ENCODE measurements at regions not wholly inside any gene's neighbourhood (a gene's known extent, or its start where the extent isn't known, plus 50 kb on each side); places are given as distances from the start of the nearest gene placed in this dataset.

DNA sequence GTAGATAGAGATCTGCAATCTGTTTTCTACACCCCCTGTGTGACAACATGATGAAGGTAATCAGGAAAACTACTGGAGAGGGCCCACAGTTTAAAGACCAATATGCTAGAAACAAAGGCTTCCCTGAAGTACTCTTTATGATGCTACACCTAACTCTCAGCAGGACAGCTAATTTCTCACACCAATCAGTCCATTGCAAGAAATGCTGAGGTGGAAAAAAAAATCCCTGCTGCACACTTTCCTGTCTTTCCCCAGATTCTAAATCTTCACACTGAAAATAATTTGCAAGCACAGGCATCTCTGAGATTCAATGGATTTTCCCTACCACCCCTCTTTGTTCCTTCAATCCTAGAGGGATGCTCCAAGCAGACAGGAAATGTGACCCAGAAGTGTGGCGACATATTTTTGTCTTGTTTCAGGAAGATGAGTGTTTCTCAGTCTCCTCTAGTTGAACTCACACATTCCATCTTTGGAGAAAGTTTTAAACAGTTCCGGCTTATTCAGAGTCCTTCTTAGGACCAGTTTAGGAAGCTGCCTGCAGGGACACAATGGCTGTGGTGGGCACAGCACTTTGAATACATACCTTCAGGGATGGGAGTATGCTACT, 671.6 kb downstream of the DIAPH3 start:
- H3K27ac ChIP-seq (ENCODE audit: low read length), result no peak overlapping the region
- WGBS (ENCODE audit: insufficient coverage), result 91% methylated on average over 1 of the region's 2 CpGs
- no peak for ATAC-seq

GRCh38 chr13:59493436-59493965, 670.2 kb downstream of the DIAPH3 start:
- DNase-seq (no peak), ATAC-seq (no peak)
- TF ChIP-seq, protein P1, sequence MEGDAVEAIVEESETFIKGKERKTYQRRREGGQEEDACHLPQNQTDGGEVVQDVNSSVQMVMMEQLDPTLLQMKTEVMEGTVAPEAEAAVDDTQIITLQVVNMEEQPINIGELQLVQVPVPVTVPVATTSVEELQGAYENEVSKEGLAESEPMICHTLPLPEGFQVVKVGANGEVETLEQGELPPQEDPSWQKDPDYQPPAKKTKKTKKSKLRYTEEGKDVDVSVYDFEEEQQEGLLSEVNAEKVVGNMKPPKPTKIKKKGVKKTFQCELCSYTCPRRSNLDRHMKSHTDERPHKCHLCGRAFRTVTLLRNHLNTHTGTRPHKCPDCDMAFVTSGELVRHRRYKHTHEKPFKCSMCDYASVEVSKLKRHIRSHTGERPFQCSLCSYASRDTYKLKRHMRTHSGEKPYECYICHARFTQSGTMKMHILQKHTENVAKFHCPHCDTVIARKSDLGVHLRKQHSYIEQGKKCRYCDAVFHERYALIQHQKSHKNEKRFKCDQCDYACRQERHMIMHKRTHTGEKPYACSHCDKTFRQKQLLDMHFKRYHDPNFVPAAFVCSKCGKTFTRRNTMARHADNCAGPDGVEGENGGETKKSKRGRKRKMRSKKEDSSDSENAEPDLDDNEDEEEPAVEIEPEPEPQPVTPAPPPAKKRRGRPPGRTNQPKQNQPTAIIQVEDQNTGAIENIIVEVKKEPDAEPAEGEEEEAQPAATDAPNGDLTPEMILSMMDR (IDR thresholded peaks at IDR 0.05), result no peak
- Mint-ChIP-seq H3K36me3 (no peaks in the 10 kb centered on the region), H3K9me3 (no peaks in the 10 kb centered on the region), H3K4me1 (no peaks in the 10 kb centered on the region), H3K27ac (no peak overlapping the region), H3K27me3 (ENCODE audit: low read depth in 2 of 2) (peaks cover 0 to 2% of the 10 kb centered on the region in 2 donors), H3K4me3 (no peak overlapping the region)
- Histone ChIP-seq H3K27me3 (ENCODE audit: control insufficient read depth, insufficient read depth, low read length) (no peaks in the 10 kb centered on the region), H3K4me1 (ENCODE audit: control insufficient read depth, insufficient read depth, low read length) (no peaks in the 10 kb centered on the region), H3K9me3 (ENCODE audit: control insufficient read depth, insufficient read depth, low read length) (no peaks in the 10 kb centered on the region), H3K36me3 (ENCODE audit: control insufficient read depth, insufficient read depth, low read length) (no peaks in the 10 kb centered on the region), H3K4me3 (ENCODE audit: low read length) (no peak overlapping the region), H3K27ac (ENCODE audit: low read length) (no peak overlapping the region)
- 91% methylated on average over 1 of the region's 1 CpG for WGBS (ENCODE audit: insufficient coverage)
- intact Hi-C loops (cut with micrococcal nuclease), result no loop called here

More for the DNA sequence above, 671.6 kb downstream of the DIAPH3 start:
- Mint-ChIP-seq H3K27me3 (ENCODE audit: low read depth in 2 of 2) (peaks cover 0 to 2% of the 10 kb centered on the region in 2 donors), H3K4me3 (no peak overlapping the region), H3K4me1 (no peaks in the 10 kb centered on the region), H3K27ac (no peak overlapping the region), H3K9me3 (peaks cover 0 to 2% of the 10 kb centered on the region in 2 donors), H3K36me3 (no peaks in the 10 kb centered on the region)
- Histone ChIP-seq H3K27me3 (ENCODE audit: control insufficient read depth, insufficient read depth, low read length) (no peaks in the 10 kb centered on the region), H3K4me1 (ENCODE audit: control insufficient read depth, insufficient read depth, low read length) (no peaks in the 10 kb centered on the region), H3K4me3 (ENCODE audit: low read length) (no peak overlapping the region), H3K36me3 (ENCODE audit: control insufficient read depth, insufficient read depth, low read length) (no peaks in the 10 kb centered on the region), H3K9me3 (ENCODE audit: control insufficient read depth, insufficient read depth, low read length) (no peaks in the 10 kb centered on the region)
- DNase-seq, result no peak
- intact Hi-C loops (cut with micrococcal nuclease), result no loop called here
- TF ChIP-seq, protein P1 (IDR thresholded peaks at IDR 0.05), result no peak

- DNase-seq (no peak), ATAC-seq (no peak)
- Mint-ChIP-seq H3K36me3 (no peaks in the 10 kb centered on the region), H3K9me3 (no peaks in the 10 kb centered on the region), H3K27me3 (ENCODE audit: low read depth in 2 of 2) (peaks cover 0 to 2% of the 10 kb centered on the region in 2 donors), H3K4me3 (no peak overlapping the region), H3K4me1 (no peaks in the 10 kb centered on the region), H3K27ac (no peak overlapping the region)
- Histone ChIP-seq H3K27ac (ENCODE audit: low read length) (no peak overlapping the region), H3K27me3 (ENCODE audit: control insufficient read depth, insufficient read depth, low read length) (no peaks in the 10 kb centered on the region), H3K36me3 (ENCODE audit: control insufficient read depth, insufficient read depth, low read length) (no peaks in the 10 kb centered on the region), H3K4me3 (ENCODE audit: low read length) (no peak overlapping the region), H3K4me1 (ENCODE audit: control insufficient read depth, insufficient read depth, low read length) (no peaks in the 10 kb centered on the region), H3K9me3 (ENCODE audit: control insufficient read depth, insufficient read depth, low read length) (no peaks in the 10 kb centered on the region)
- TF ChIP-seq, protein P1 (IDR thresholded peaks at IDR 0.05), result no peak
- intact Hi-C loops (cut with micrococcal nuclease), result no loop called here
Observed at GRCh38 chr13:59494151-59494550, 669.6 kb downstream of the DIAPH3 start.

GRCh38 chr13:59494560-59494970, 669.2 kb downstream of the DIAPH3 start:
- Histone ChIP-seq H3K4me1 (ENCODE audit: control insufficient read depth, insufficient read depth, low read length) (no peaks in the 10 kb centered on the region), H3K9me3 (ENCODE audit: control insufficient read depth, insufficient read depth, low read length) (no peaks in the 10 kb centered on the region), H3K27me3 (ENCODE audit: control insufficient read depth, insufficient read depth, low read length) (no peaks in the 10 kb centered on the region), H3K4me3 (ENCODE audit: low read length) (no peak overlapping the region), H3K36me3 (ENCODE audit: control insufficient read depth, insufficient read depth, low read length) (no peaks in the 10 kb centered on the region), H3K27ac (ENCODE audit: low read length) (no peak overlapping the region)
- Mint-ChIP-seq H3K36me3 (no peaks in the 10 kb centered on the region), H3K27me3 (ENCODE audit: low read depth in 2 of 2) (peaks cover 0 to 2% of the 10 kb centered on the region in 2 donors), H3K9me3 (no peaks in the 10 kb centered on the region), H3K4me1 (no peaks in the 10 kb centered on the region), H3K27ac (no peak overlapping the region), H3K4me3 (no peak overlapping the region)
- TF ChIP-seq, protein P1 (IDR thresholded peaks at IDR 0.05), result no peak
- intact Hi-C loops (cut with micrococcal nuclease), result no loop called here
- no peak for ATAC-seq
- DNase-seq, result no peak
- WGBS (ENCODE audit: insufficient coverage), result 91% methylated on average over 3 of the region's 4 CpGs
